Ascending aorta (tissue), 2 donors: ENCODE measurements at regions not wholly inside any gene's neighbourhood (a gene's known extent, or its start where the extent isn't known, plus 50 kb on each side); places are given as distances from the start of the nearest gene placed in this dataset.

Source experiments
- DNase-seq, 2 donors: peaks; one replicate each; pipeline ENCODE4 v3.0.0-alpha.2; 2019; ENCODE audit warnings: low spot score in 2 of 2
- H3K27ac ChIP-seq, 2 donors: fragments of 200-600 bp; sonication (generic); one replicate each; pipeline ENCODE4 v1.5.1; 2016 to 2017; ENCODE audit warnings: mild to moderate bottlenecking in 1 of 2
- H3K27me3 ChIP-seq: fragments of 200-600 bp; sonication (generic); one replicate; pipeline ENCODE4 v1.5.1; 2017
- H3K36me3 ChIP-seq, 2 donors: fragments of 200-600 bp; sonication (generic); one replicate each; pipeline ENCODE4 v1.5.1; 2016
- H3K4me1 ChIP-seq, 2 donors: fragments of 200-600 bp; sonication (generic); one replicate each; pipeline ENCODE4 v1.5.1; 2016 to 2017; ENCODE audit warnings: mild to moderate bottlenecking in 1 of 2
- H3K4me3 ChIP-seq, 2 donors: fragments of 200-600 bp; sonication (generic); one replicate each; pipeline ENCODE4 v1.5.1; 2016 to 2017; ENCODE audit warnings: mild to moderate bottlenecking in 1 of 2
- H3K9me3 ChIP-seq, 2 donors: fragments of 200-600 bp; sonication (generic); one replicate each; pipeline ENCODE4 v1.5.1; 2016
- CTCF ChIP-seq, 3 experiments: fragments of 200-600 bp in 2 of 3; fragments of 450-650 bp in 1 of 3; sonication (generic) in 2 of 3; IDR thresholded peaks; one replicate each; pipeline ENCODE4 v1.5.1; 2016 to 2019; ENCODE audit warnings: antibody characterized with exemption in 3 of 3, mild to moderate bottlenecking in 1 of 3, moderate library complexity in 1 of 3
- intact Hi-C: fragments of 100-400 bp; cut with DNase I; formaldehyde crosslinking; loops from one replicate; pipeline ENCODE4 v1.15.1; 2023

GRCh38 chr10:55378196-55378595 is 577.2 kb upstream of the PCDH15 start:
- no peaks in the 10 kb centered on the region for H3K9me3 ChIP-seq
- H3K36me3 ChIP-seq: no peaks in the 10 kb centered on the region
- H3K27me3 ChIP-seq: no peaks in the 10 kb centered on the region
- H3K4me3 ChIP-seq: no peak overlapping the region
- no peak overlapping the region for H3K27ac ChIP-seq
- no peak for DNase-seq
- intact Hi-C loops: no loop called here
- no peak for TF ChIP-seq CTCF (IDR thresholded peaks at IDR 0.05)
- H3K4me1 ChIP-seq: no peaks in the 10 kb centered on the region

GRCh38 chr10:55374917-55375316 is 573.9 kb upstream of the PCDH15 start:
- Histone ChIP-seq H3K9me3 (no peaks in the 10 kb centered on the region), H3K27me3 (no peaks in the 10 kb centered on the region), H3K36me3 (no peaks in the 10 kb centered on the region), H3K4me1 (no peaks in the 10 kb centered on the region), H3K27ac (no peak overlapping the region), H3K4me3 (no peak overlapping the region)
- DNase-seq: no peak
- intact Hi-C loops: no loop called here
- TF ChIP-seq CTCF (IDR thresholded peaks at IDR 0.05): no peak

GRCh38 chr10:55374060-55374459 is 573.0 kb upstream of the PCDH15 start:
- no peaks in the 10 kb centered on the region for H3K9me3 ChIP-seq
- H3K36me3 ChIP-seq: no peaks in the 10 kb centered on the region
- H3K27me3 ChIP-seq: no peaks in the 10 kb centered on the region
- no peaks in the 10 kb centered on the region for H3K4me1 ChIP-seq
- intact Hi-C loops: no loop called here
- no peak for TF ChIP-seq CTCF (IDR thresholded peaks at IDR 0.05)
- no peak overlapping the region for H3K4me3 ChIP-seq
- no peak for DNase-seq
- no peak overlapping the region for H3K27ac ChIP-seq

- Histone ChIP-seq H3K36me3 (no peaks in the 10 kb centered on the region), H3K27me3 (no peaks in the 10 kb centered on the region), H3K4me1 (no peaks in the 10 kb centered on the region), H3K27ac (no peak overlapping the region), H3K9me3 (no peaks in the 10 kb centered on the region), H3K4me3 (no peak overlapping the region)
- intact Hi-C loops: no loop called here
- no peak for DNase-seq
- no peak for TF ChIP-seq CTCF (IDR thresholded peaks at IDR 0.05)
Observed at GRCh38 chr10:55369670-55370420, 568.8 kb upstream of the PCDH15 start.

- Histone ChIP-seq H3K4me3 (no peak overlapping the region), H3K4me1 (no peaks in the 10 kb centered on the region), H3K36me3 (no peaks in the 10 kb centered on the region), H3K27ac (no peak overlapping the region), H3K27me3 (no peaks in the 10 kb centered on the region), H3K9me3 (no peaks in the 10 kb centered on the region)
- intact Hi-C loops: no loop called here
- no peak for DNase-seq
- no peak for TF ChIP-seq CTCF (IDR thresholded peaks at IDR 0.05)
Observed at GRCh38 chr10:55368467-55368866, 567.4 kb upstream of the PCDH15 start.

GRCh38 chr10:55367555-55367954 is 566.5 kb upstream of the PCDH15 start:
- Histone ChIP-seq H3K4me1 (no peaks in the 10 kb centered on the region), H3K4me3 (no peak overlapping the region), H3K27me3 (no peaks in the 10 kb centered on the region), H3K27ac (no peak overlapping the region), H3K9me3 (no peaks in the 10 kb centered on the region), H3K36me3 (no peaks in the 10 kb centered on the region)
- TF ChIP-seq CTCF (IDR thresholded peaks at IDR 0.05): no peak
- DNase-seq: no peak
- intact Hi-C loops: no loop called here
